Endometrial microvascular endothelial cells (primary cell): ENCODE measurements at regions not wholly inside any gene's neighbourhood (a gene's known extent, or its start where the extent isn't known, plus 50 kb on each side); places are given as distances from the start of the nearest gene placed in this dataset.

Experiments used
- in situ Hi-C: cut with HindIII; loops from 2 replicates; pipeline ENCODE4 v1.10.0; 2017; ENCODE audit warnings: low sequenced_read_pairs, low pct_unique_long_range_greater_than_20kb; ENCODE audit errors: inconsistent ontology term

GRCh38 chr1:79663916-79664315 is 657.4 kb upstream of the ADGRL4 start:
- in situ Hi-C loops, result no loop called here

- in situ Hi-C loops, result no loop called here
These were observed 656.1 kb upstream of the ADGRL4 start for GRCh38 chr1:79662596-79662995.

GRCh38 chr1:79660129-79660528 is 653.6 kb upstream of the ADGRL4 start:
- in situ Hi-C loops, result no loop called here

GRCh38 chr1:79657951-79658658 is 651.6 kb upstream of the ADGRL4 start:
- in situ Hi-C loops, result no loop called here

- in situ Hi-C loops, result no loop called here
These were observed 649.3 kb upstream of the ADGRL4 start for GRCh38 chr1:79655876-79656275.

- in situ Hi-C loops, result no loop called here
These were observed 645.9 kb upstream of the ADGRL4 start for GRCh38 chr1:79652426-79652825.

GRCh38 chr1:79648126-79648525 is 641.6 kb upstream of the ADGRL4 start:
- in situ Hi-C loops, result no loop called here

- in situ Hi-C loops, result no loop called here
These were observed 640.4 kb upstream of the ADGRL4 start for GRCh38 chr1:79646880-79647279.

GRCh38 chr1:79638382-79638781 is 631.9 kb upstream of the ADGRL4 start:
- in situ Hi-C loops, result no loop called here

GRCh38 chr1:79633456-79633855 is 626.9 kb upstream of the ADGRL4 start:
- in situ Hi-C loops, result no loop called here

- in situ Hi-C loops, result no loop called here
These were observed 622.9 kb upstream of the ADGRL4 start for GRCh38 chr1:79629414-79629813.

GRCh38 chr1:79617777-79618176 is 611.2 kb upstream of the ADGRL4 start:
- in situ Hi-C loops, result no loop called here

GRCh38 chr1:79614762-79615161 is 608.2 kb upstream of the ADGRL4 start:
- in situ Hi-C loops, result no loop called here

- in situ Hi-C loops, result no loop called here
These were observed 607.6 kb upstream of the ADGRL4 start for GRCh38 chr1:79614106-79614505.

GRCh38 chr1:79613046-79613445 is 606.5 kb upstream of the ADGRL4 start:
- in situ Hi-C loops, result no loop called here

GRCh38 chr1:79604490-79605198 is 598.1 kb upstream of the ADGRL4 start:
- in situ Hi-C loops, result no loop called here

GRCh38 chr1:79603843-79604242 is 597.3 kb upstream of the ADGRL4 start:
- in situ Hi-C loops, result no loop called here

GRCh38 chr1:79599257-79599656 is 592.7 kb upstream of the ADGRL4 start:
- in situ Hi-C loops, result no loop called here

- in situ Hi-C loops, result no loop called here
These were observed 589.4 kb upstream of the ADGRL4 start for GRCh38 chr1:79595931-79596330.

GRCh38 chr1:79594121-79594698 is 587.7 kb upstream of the ADGRL4 start:
- in situ Hi-C loops, result no loop called here
